ENCODE measurements at regions not wholly inside any gene's neighbourhood (a gene's known extent, or its start where the extent isn't known, plus 50 kb on each side); places are given as distances from the start of the nearest gene placed in this dataset.

GRCh38 chr13:69459346-69459745 is 648.3 kb upstream of the ATXN8OS start:
- TF ChIP-seq CTCF (IDR thresholded peaks at IDR 0.05; ENCODE audit: low read depth, low read length): no peak
- TF ChIP-seq EZH2phosphoT487 (IDR thresholded peaks at IDR 0.05; ENCODE audit: low read depth): no peak
